ENCODE measurements at regions not wholly inside any gene's neighbourhood (a gene's known extent, or its start where the extent isn't known, plus 50 kb on each side); places are given as distances from the start of the nearest gene placed in this dataset.

DNA sequence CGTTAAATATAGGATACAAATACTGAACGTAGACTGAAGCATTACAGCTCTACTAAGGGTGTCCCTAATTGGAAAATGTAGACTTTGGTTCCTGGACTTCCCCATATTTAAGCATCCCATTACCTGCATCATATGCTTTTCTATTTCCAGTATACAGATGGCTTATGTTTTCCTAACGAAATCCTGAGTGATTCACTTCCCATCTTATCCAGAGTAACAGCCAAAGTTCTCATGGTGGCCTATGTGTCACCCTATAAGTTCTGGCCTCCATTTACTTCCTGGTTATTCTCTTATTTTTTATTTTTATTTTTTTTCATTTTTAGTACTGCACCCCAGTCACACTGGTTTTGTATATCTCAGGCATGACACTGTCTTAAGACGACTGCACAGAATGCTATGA is 552.3 kb downstream of the PRDM9 start:
- Histone ChIP-seq H3K4me3 (replicated peaks in 1 of 3; ENCODE audit: insufficient read depth in 1 of 3, low read depth in 2 of 3, low read length in 3 of 3) (no peak overlapping the region), H3K4me1 (ENCODE audit: insufficient read depth, low read length) (no peaks in the 10 kb centered on the region), H3K27ac (ENCODE audit: extremely low read length, insufficient read depth, low read length) (no peak overlapping the region), H4K20me1 (ENCODE audit: insufficient read depth, low read length) (no peaks in the 10 kb centered on the region), H3K27me3 (ENCODE audit: control insufficient read depth in 1 of 2, insufficient read depth in 2 of 2, low read length in 2 of 2) (no peaks in the 10 kb centered on the region), H3K36me3 (replicated peaks in 1 of 2; ENCODE audit: control insufficient read depth in 1 of 2, insufficient read depth in 2 of 2, low read length in 2 of 2) (no peaks in the 10 kb centered on the region), H3K9ac (ENCODE audit: insufficient read depth, low read depth, low read length) (no peak overlapping the region), H3K79me2 (ENCODE audit: insufficient read depth, low read length) (no peaks in the 10 kb centered on the region), H2AFZ (ENCODE audit: low read length) (no peak overlapping the region), H3K4me2 (ENCODE audit: low read depth, low read length) (no peak overlapping the region), H3K9me3 (ENCODE audit: low read length) (peaks cover 51% of the 10 kb centered on the region)
- intact Hi-C loops (cut with micrococcal nuclease; ENCODE audit: unreplicated experiment) = no loop called here
- DNase-seq (ENCODE audit: low spot score) (no peak), ATAC-seq (no peak), FAIRE-seq (no peak)
- TF ChIP-seq ISL2 (CRISPR knock-in tag; IDR thresholded peaks at IDR 0.05) = no peak
- TF ChIP-seq SOX6 (IDR thresholded peaks at IDR 0.05) = no peak
- no peak for TF ChIP-seq SOX6 (CRISPR knock-in tag; IDR thresholded peaks at IDR 0.05)
- no peak for TF ChIP-seq ZNF609 (CRISPR knock-in tag; IDR thresholded peaks at IDR 0.05; ENCODE audit: borderline replicate concordance)
- no peak for TF ChIP-seq DRAP1 (CRISPR knock-in tag; IDR thresholded peaks at IDR 0.05)
- TF ChIP-seq, protein P1, sequence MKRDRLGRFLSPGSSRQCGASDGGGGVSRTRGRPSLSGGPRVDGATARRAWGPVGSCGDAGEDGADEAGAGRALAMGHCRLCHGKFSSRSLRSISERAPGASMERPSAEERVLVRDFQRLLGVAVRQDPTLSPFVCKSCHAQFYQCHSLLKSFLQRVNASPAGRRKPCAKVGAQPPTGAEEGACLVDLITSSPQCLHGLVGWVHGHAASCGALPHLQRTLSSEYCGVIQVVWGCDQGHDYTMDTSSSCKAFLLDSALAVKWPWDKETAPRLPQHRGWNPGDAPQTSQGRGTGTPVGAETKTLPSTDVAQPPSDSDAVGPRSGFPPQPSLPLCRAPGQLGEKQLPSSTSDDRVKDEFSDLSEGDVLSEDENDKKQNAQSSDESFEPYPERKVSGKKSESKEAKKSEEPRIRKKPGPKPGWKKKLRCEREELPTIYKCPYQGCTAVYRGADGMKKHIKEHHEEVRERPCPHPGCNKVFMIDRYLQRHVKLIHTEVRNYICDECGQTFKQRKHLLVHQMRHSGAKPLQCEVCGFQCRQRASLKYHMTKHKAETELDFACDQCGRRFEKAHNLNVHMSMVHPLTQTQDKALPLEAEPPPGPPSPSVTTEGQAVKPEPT (CRISPR knock-in tag; IDR thresholded peaks at IDR 0.05; ENCODE audit: low read depth) = no peak
- TF ChIP-seq, protein P2, sequence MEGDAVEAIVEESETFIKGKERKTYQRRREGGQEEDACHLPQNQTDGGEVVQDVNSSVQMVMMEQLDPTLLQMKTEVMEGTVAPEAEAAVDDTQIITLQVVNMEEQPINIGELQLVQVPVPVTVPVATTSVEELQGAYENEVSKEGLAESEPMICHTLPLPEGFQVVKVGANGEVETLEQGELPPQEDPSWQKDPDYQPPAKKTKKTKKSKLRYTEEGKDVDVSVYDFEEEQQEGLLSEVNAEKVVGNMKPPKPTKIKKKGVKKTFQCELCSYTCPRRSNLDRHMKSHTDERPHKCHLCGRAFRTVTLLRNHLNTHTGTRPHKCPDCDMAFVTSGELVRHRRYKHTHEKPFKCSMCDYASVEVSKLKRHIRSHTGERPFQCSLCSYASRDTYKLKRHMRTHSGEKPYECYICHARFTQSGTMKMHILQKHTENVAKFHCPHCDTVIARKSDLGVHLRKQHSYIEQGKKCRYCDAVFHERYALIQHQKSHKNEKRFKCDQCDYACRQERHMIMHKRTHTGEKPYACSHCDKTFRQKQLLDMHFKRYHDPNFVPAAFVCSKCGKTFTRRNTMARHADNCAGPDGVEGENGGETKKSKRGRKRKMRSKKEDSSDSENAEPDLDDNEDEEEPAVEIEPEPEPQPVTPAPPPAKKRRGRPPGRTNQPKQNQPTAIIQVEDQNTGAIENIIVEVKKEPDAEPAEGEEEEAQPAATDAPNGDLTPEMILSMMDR (CRISPR knock-in tag; IDR thresholded peaks at IDR 0.05) = no peak
- WGBS (ENCODE audit: low lambda C conversion rate) = 3% methylated on average over 4 of the region's 4 CpGs
- CTCF ChIA-PET (ENCODE audit: low intra/inter-chr PET ratio, low total read pairs) = no interaction called here
- no TSS peak for BruUV-seq (replicated peaks)
- in situ Hi-C loops (cut with HindIII; ENCODE audit: extremely low pct_ligation_motif_present, low pct_unique_long_range_greater_than_20kb) = no loop called here
- POLR2A ChIA-PET = no interaction called here

Measured in HepG2 (cell line).